ENCODE measurements at regions not wholly inside any gene's neighbourhood (a gene's known extent, or its start where the extent isn't known, plus 50 kb on each side); places are given as distances from the start of the nearest gene placed in this dataset.

DNA sequence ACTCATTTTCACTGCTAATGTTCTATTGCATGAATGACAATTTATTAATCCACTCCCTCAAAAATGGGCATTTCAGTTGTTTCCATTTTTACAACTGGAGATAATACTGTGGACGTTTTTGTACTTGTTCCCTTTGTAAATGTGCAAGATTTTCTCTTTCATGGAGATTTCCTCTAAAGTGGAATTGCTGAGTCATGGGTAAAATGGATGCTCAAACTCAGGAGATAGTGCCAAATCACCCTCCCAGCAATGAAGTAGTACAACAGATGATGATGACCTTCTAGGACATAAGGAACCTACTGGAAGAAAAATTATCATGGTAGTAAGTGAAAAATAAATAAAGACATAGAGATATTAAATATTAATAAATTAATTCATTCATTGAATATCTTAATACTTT is 460.8 kb upstream of the CHST9 start:
- TF ChIP-seq, protein P1, sequence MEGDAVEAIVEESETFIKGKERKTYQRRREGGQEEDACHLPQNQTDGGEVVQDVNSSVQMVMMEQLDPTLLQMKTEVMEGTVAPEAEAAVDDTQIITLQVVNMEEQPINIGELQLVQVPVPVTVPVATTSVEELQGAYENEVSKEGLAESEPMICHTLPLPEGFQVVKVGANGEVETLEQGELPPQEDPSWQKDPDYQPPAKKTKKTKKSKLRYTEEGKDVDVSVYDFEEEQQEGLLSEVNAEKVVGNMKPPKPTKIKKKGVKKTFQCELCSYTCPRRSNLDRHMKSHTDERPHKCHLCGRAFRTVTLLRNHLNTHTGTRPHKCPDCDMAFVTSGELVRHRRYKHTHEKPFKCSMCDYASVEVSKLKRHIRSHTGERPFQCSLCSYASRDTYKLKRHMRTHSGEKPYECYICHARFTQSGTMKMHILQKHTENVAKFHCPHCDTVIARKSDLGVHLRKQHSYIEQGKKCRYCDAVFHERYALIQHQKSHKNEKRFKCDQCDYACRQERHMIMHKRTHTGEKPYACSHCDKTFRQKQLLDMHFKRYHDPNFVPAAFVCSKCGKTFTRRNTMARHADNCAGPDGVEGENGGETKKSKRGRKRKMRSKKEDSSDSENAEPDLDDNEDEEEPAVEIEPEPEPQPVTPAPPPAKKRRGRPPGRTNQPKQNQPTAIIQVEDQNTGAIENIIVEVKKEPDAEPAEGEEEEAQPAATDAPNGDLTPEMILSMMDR (IDR thresholded peaks at IDR 0.05; ENCODE audit: extremely low read depth, insufficient read depth, missing control alignments): no peak
- DNase-seq (ENCODE audit: low spot score): no peak
- in situ Hi-C loops (cut with MboI; ENCODE audit: low pct_unique_long_range_greater_than_20kb, low sequenced_read_pairs, unreplicated experiment): no loop called here

DNA sequence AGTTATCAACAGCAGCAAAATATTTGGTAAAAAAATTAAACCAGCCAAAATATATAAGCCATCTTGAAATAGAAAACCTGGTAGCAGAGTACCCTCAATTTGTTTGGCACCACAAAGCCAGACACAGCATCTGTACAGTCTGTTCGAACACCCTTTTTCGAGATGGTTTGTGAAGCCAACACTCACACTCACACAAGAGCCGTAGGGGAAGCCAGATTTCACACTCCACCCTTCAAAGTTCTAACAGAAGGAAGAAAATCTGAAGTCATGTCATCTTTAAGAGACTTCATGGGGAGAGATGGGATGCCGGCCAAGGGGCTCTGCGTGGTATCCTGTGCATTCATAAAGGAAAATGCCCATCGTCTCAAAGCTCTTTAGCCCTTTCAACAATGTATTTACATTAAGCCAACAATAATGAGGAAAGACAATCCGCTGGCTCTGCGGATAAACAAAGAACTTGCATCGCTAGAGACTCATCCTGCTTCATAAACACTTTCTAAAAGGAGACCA is 451.5 kb upstream of the CHST9 start:
- in situ Hi-C loops (cut with MboI; ENCODE audit: low pct_unique_long_range_greater_than_20kb, low sequenced_read_pairs, unreplicated experiment): no loop called here
- TF ChIP-seq, protein P1 (IDR thresholded peaks at IDR 0.05; ENCODE audit: extremely low read depth, insufficient read depth, missing control alignments): no peak
- DNase-seq (ENCODE audit: low spot score): no peak

DNA sequence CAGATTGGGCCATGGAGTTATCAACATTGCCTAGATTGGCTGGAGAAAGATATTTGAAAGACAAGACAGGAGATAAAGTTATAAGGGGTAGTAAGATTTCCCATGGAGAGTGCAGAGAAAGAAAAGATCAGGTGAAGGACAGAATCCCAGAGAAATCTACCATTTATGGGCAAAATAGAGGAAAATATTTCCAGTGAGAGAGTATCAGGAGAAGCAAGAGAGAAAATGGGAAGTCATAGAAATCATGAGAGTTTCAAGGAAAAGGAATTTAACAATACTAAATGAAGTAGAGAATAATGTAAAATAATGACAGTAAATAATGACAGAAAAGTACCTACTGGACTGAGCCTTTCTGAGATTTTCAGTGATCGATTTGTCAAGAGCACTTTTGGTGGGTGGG is 447.6 kb upstream of the CHST9 start:
- no peak for DNase-seq (ENCODE audit: low spot score)
- in situ Hi-C loops (cut with MboI; ENCODE audit: low pct_unique_long_range_greater_than_20kb, low sequenced_read_pairs, unreplicated experiment): no loop called here
- TF ChIP-seq, protein P1 (IDR thresholded peaks at IDR 0.05; ENCODE audit: extremely low read depth, insufficient read depth, missing control alignments): no peak

DNA sequence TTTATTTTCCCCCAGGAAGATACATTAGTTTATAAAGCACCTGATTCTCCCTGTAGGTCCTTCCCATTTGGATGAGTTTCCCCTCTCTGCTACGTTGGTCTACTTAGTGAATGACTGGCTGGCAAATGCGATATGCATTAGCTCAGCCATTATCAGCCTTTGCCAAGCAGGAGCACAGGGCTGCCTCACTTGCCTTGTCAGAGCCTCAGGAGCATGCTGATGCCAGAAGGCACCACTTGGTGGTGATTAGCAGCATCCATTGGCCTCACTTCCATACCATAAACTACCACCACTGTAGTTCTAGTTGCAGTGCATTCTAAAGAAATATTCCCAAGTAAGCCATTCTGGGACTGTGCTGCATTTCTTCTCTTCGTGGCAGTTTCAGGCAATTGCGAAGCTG is 442.8 kb upstream of the CHST9 start:
- in situ Hi-C loops (cut with MboI; ENCODE audit: low pct_unique_long_range_greater_than_20kb, low sequenced_read_pairs, unreplicated experiment): no loop called here
- TF ChIP-seq, protein P1 (IDR thresholded peaks at IDR 0.05; ENCODE audit: extremely low read depth, insufficient read depth, missing control alignments): no peak
- no peak for DNase-seq (ENCODE audit: low spot score)

DNA sequence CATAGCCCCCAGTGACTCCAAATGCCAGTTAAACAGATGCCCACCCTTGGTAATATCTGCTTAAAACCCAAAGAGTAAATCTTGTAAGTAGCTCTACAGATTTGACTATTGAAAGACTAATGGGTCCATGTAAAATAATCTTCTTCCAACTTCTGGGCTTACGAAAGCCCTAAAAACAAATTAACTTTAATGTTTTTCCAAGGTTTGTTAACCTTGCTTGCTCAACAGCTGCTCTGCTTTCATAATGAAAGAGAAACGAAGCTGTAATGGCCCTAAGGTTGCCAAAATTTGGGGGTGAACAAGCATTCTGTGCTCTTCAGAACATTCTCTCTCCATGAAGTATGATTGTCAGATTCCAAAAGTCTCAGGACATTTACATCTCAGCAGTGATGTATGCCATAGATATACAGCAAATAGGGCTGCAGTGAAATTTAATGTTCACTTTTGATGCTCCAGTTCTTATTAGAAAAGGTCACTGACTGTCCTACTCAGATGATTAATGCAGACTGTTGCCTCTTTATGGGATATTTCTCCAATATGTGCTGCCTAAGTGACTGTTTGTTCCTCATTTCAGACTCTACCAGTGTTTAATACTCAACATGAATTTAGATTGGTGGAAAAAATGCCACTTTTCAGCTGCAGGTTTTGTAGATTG is 436.3 kb upstream of the CHST9 start:
- DNase-seq (ENCODE audit: low spot score): no peak
- in situ Hi-C loops (cut with MboI; ENCODE audit: low pct_unique_long_range_greater_than_20kb, low sequenced_read_pairs, unreplicated experiment): no loop called here
- TF ChIP-seq, protein P1 (IDR thresholded peaks at IDR 0.05; ENCODE audit: extremely low read depth, insufficient read depth, missing control alignments): no peak

DNA sequence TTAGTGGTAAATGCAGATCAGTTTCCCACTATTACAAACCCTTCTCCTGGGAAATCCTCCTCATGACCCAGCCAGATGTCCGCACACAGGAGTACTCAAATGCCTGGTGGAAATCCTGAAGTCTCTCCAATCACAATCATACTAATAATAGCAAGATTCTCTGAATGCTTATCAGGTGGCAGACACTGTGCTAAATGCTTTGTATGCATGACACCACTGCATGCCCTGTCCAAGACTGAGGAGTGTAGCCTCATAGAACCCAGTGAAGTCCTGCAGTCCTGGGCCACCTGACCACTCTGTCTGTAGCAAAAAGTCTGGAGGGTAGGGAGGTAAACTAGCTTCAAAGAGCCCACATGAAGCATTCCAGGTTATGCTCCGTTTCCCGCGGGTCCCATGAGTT is 434.8 kb upstream of the CHST9 start:
- in situ Hi-C loops (cut with MboI; ENCODE audit: low pct_unique_long_range_greater_than_20kb, low sequenced_read_pairs, unreplicated experiment): no loop called here
- DNase-seq (ENCODE audit: low spot score): no peak
- TF ChIP-seq, protein P1 (IDR thresholded peaks at IDR 0.05; ENCODE audit: extremely low read depth, insufficient read depth, missing control alignments): no peak
